Islet precursor cell (in vitro differentiated cells): ENCODE measurements at regions not wholly inside any gene's neighbourhood (a gene's known extent, or its start where the extent isn't known, plus 50 kb on each side); places are given as distances from the start of the nearest gene placed in this dataset.

ENCODE experiments used
- DNase-seq: peaks from one replicate; pipeline ENCODE4 v3.0.0-alpha.2; 2018

DNA sequence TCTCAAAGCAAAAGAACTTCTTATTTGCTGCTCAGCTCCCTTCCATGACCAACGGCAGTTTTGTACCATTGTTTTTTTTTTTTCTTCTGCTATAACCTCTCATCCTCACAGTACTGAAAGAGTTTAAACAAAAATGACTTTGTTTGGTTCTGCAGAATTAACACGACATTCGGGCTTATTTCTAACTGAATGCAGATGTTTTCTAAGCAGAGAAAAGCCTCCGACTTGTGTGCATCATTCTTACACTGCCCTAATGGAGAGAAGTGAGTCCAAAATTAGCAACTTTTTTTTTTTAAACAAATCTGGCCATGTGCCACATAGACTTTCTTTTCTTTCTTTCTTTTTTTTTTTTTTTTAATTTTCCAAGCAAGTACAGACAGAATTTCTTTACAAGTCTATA, 382.7 kb downstream of the HDGFL1 start:
- DNase-seq, result no peak

DNA sequence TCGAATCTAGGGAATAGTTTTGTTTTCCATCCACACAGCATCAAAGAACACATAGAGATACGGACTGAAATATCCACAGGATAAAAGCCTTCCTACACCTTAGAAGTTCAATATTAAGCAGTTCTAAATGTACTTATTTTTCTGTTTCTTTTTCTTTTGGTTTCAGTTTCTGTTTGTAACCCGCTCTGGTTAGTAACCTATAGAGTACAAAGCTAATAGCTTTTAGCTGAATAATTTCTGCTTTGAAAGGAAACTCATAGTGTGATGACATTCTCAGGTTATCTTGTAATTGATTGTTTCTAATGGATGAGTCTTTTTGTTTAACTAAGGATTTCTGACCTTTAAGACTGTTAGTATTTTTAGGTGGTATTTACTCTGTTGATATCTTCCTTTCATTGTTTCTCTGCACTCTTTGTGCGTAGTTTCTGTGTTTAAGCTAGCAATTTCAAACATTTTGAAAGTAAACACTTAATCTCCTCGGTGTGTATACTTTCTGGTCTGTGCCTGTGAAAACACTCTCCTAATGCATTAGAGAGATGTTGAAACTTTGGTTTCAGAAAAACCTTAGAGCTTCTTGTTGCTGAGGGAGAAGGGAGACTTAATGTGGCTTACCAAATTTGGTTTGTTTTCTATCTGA, 385.5 kb downstream of the HDGFL1 start:
- no peak for DNase-seq

DNA sequence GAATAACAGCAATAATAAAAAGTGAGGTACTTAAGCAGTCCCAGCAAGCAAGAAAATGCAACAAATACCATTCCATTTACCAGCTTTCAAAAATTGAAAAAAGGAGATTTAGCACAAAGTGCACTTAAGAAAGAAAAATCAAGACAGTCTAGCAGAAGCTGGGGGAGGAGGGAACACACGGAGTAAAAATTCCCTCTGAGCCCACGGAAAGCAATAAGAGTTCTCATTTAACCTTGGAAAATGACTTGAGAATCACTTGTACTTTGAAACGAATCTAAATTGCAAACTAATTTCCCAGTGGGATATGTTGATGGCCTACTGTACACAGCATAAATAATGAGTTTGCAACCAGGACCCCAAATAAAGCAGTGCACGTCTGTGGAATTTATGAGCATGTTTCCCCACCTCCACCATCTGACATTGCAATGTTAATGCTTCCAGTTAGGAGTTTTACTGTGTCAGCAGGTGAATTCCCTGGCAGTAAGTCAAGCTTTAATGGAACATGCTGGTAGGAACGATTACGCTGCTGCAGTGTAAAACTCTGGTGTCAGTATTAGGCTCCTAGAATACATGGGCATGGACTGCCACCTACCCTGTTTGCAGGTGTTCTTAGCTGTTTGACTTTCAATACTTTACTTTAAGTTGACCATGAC, 386.8 kb downstream of the HDGFL1 start:
- DNase-seq, result no peak

DNA sequence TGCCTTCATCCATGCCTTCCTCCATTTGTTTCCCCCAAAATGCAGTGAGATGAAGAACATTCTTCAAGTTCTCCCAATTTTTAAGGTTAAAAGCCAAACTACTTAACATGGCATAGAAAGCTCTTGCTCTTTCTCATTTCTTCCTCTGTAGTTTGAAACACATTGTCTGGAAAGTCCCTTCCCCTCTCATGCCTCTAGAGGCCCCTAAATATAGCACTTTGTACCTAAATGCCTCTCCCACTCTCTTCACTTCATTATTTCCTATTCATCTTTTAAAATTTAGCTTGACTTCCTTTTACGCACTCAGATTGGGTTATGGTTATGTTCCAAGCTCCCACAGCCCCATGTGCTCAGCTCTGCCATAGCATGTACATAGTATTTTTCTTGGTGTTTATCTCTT, 389.3 kb downstream of the HDGFL1 start:
- DNase-seq, result no peak

DNA sequence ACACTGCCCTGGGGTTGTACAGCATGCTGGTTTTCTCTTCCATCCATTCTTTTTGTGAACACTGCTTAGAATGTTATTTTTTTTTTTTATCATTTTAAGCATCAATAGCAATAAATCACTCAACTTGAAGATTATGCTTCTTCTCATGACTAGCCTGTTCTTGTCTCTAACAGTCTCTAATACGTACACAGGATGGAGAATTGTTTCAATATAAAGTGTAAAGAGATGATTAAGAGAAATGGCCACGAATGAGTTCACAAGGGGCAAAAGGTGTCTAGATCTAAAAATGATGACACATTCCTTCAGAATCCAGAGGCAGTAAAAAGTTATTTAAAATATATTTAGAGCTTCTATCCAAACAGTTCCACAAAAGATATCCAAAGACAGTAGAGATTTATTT, 390.2 kb downstream of the HDGFL1 start:
- no peak for DNase-seq

DNA sequence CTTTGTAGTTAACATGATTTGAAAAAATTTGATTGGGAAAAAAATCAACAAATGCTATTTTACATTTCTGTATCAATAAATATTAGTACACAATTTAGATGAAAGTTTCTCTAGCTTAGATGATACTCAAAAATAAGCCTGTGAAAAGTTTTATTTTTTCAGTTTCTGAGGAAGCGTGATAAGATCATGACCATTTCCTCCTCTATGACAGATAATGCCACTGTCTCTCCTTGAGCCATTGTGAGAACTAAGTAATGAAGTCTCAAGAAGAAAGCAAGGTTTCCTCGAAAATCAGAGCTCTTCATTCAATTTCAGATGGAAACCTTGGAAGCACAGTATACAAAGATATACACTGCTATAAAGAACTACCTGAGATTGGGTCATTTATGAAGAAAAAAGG, 395.0 kb downstream of the HDGFL1 start:
- no peak for DNase-seq

DNA sequence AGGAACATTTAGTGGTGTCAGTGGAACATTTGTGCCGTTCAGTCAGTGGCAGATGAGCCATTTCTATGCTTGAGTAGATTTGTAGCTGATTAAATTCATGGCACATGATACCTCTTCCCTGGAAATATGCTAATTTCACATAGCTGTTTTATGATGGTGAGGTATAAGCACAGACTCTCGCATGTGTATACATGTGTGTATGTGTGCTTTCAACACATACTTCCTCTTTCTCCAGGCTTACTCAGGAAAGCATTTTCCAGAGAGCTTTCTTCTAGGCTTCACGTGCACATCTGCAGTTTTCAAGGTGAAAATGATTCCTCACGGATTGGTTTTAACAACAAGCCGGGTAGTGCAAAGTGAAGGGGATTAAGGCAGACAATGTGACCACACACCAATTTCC, 396.5 kb downstream of the HDGFL1 start:
- DNase-seq, result no peak

DNA sequence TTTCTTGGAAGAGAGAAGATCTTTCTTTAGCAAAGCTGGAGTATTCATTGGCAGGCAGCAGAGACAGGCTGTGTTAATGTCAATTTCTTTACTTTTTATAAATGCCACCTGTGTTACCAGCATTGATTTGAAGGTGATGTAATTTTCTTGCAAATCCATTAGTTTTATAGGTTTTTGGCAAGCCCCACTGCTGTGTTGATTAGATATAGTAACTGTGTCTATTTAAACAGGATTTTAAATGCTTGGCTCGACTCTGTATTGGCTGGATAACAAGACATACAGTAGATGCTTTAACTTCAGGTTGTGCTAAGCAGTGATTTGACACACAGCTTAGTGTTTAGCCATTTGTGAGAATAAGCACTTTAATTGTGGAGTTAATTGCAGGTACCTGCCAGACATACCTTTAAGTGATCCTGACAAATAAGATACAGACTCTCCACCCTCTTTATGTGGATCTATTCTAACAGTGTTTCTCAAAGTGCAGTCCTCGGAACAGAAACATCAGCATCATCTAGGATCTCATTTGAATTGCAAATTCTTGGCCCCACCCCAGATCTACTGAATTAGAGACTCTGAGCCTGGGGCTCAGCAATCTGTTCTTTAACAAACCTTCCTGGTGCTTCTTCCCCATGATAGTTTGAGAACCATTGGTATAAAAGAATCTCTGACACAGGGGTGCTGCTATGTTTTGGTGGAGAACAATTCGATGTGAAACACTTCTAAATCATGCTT, 397.5 kb downstream of the HDGFL1 start:
- no peak for DNase-seq

DNA sequence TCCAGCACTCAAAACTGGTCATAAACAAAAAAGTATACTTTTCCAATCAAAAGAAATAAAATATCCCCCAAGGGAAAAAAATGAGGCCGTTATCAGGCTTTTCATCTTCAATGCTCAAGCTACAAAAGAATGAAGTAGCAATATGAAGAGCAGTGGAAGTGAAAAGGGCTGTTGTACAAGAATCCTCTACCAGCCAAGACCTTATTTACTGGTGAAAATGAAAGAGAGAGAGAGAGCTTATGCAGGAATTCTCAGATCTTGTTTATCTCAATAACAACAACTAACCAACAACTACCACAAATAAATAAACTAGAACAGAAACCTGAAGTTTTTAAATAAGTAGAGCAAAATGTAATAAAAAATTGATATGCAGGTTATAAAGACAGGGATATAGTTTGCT, 400.6 kb downstream of the HDGFL1 start:
- DNase-seq, result no peak

DNA sequence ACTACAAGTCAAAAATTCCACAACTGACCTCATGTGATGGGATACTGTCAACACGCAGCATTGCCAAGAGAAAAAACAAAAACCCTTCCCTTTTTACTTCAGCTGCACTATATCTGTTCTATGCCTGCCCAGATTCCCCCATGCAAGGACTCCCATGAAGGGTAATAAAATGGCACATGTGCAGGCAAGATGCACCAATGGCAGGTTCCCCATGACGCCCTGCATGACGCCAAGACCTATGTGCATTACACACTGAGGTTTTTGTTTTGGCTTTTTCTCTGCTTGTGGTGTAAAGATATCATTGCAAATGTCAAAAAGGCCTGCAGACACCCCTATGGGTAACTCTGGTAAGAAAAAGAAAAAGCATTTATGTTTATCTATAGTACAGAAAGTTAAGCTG, 403.4 kb downstream of the HDGFL1 start:
- DNase-seq, result no peak

DNA sequence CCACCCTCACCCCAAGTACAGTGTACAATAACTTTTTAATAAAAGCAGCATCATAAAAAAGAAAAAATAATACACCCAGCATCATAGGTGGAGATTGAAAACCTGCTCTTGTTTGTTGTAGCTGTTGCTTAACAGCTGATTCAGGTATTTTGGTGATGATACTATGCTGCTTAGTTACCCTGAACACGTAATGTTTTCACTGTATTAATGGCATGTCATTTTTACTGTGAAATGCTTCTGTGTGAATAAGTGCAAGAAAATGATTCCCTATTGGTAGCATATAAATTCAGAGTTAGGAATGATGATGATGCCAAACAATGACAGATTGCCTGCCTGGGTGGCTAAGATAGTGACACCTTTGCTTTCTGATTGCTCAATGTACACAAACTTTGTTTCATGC, 405.7 kb downstream of the HDGFL1 start:
- no peak for DNase-seq

DNA sequence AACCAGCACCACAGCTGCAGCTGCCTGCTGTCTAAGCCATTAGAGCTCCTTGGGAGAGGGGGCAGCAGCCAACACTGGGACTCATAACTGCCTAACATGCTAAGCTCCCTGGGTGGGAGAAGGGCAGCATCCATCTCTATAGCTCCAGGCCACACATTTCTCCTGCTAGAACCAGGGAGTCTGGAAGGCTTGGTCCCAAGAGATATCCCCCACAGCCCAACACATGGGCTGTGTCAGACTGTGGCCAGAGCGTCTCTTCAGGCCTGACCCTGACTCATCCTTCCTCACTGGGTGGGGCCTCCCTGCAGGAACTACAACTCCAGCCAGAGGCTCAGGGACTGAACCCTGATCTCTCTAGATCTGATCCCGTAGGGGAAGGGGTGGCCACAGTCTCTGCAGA, 411.1 kb downstream of the HDGFL1 start:
- peak; percentile 61 for DNase-seq

DNA sequence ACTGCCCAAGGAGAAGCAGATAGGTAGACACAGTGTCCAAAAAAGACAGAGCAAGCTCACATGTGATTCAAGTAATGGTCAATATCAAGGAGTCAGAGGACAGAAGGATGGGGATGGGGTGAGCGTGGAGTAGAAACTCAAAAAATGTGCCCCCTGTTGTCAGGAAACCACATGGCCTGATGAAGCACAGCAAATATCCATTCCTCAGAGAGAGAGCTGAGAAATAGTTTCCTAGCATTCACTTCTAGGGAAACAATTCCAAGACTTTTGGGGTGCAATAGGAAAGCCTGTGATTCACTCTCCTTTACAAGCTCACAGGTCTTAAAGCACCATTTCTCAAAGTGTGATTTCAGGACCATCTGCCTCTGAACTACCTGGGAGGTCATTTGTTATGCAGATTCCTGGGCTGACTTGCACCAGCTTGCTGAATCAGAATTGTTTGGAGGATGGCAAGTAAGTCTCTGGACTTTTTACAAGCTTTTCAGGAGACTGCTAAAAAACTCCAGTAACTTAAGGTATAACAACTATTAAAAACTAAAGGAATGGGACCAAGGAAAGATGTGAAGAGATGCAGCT, 432.8 kb downstream of the HDGFL1 start:
- DNase-seq, result no peak

DNA sequence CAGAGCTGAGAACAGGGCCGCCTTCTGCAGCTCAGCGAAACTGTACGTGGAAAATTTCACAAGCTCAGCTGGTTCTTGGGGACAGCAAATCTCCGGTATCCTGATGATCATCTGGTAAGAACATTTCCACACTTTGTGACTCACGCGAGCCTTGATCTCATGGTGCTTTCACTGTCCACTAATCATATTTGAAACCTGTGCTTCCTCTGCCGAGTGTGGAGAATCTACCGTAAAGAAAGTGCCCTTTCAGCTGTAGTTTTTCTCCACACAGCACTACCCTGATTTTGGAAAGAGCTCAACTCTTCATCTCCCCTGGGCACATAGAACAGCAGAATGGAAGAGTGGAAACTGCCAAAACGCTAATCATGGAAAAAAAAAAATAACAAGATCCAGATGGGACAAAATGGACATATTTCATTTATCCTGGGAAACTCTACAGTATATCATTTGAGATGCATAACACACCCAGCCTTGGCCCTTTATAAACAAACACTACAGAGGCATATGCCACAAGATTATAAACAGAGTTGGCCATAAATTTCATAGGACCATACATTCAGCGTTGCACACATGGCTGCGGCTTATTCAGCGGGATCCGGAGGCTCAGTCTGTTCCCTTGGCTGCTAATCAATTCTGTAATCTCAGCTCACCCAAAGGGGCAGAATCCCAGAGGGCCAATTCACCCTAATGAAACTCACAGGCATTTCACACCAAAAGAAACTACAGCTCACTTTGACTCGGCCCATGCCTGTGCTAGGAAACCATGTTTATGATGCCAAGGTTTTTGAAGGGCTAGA, 434.5 kb downstream of the HDGFL1 start:
- DNase-seq, result no peak

DNA sequence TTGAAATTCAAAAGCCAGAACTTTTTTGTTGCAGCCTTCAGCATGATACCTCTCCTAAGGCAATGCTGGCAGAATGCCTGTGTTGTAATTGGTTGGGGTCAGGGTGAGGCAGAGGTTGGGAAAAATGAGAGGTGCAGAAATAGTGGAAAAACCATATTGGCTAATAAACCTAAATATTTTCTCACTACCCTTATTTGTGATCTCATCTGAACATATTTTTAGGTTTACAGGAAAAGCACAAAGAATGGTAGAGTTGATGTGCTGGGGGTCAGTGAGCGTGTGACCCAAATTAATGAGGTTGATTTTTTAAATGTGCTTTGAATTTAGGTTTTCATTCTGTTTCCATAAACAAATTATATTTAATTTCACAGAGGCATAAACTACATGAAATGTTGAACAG, 437.3 kb downstream of the HDGFL1 start:
- no peak for DNase-seq

DNA sequence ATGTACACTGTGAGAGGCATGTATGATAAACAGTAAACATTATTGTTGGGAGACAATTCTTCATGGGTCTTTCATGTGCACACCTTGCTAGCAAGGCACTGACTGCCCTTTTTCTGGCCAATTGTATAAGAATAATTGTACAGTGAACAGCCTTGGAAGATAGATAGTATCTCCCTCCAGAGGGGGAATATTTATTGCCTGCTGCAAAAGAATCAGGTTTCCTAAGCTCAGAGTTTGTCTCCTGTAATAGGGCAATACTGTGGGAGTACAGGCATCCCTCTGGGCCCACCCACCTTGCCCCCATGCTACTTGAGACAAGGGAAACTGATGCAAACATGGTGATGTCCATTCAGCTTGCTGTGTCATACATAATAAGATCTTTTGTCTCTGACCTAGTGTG, 442.2 kb downstream of the HDGFL1 start:
- DNase-seq, result no peak

DNA sequence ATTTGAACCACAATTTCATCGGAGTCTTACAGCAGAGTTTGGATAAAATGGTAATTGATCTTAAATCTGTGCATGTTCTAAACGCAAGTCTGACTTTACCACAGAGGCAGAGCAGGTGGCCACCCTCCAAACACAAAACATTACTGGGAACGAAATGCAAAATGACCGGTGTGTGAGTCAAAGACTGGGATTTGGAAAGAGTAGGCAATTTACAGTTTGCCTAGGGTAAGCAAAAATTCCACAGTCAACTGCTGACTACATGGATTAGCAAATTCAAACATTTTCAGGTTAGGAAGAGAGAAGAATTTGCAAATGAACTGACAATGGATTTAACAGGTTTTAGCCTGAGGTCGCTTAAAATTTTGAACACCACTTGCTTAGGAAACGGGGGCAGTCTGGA, 444.4 kb downstream of the HDGFL1 start:
- DNase-seq, result no peak

DNA sequence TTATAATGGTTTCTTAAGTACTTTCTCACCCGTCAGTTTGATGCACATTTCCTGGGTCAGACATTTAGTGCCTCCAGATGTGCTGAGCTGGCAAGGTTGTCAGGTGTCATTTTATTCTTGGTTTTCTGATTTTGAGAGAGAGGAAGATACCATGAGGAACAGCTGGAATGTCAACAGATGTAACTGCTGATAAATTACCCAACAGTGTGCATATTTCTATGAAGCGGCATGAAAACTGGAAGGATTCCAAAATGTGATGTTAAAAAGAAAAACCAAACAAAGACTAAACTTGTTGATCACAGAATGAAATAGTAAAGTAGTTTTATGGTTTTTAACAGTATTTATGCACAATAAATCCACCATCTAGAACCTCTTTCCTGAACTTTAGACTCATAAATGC, 447.3 kb downstream of the HDGFL1 start:
- no peak for DNase-seq

DNA sequence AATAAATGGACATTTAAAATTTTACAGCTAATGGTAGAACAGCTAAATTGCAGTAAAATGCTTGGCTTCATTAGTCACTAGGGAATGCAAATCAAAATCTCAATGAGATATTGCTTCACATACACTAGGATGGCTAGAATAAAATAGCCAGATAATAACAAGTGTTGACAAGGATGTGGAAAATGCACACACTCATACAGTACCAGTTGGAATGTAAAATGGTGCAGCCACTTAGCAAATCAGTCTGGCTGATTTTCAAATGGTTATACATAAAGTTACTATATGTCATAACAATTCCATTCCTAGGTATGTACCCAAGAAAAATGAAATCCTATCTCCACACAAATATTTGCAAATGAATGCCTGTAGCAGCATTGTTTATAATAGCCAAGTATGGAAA, 452.1 kb downstream of the HDGFL1 start:
- DNase-seq, result no peak

DNA sequence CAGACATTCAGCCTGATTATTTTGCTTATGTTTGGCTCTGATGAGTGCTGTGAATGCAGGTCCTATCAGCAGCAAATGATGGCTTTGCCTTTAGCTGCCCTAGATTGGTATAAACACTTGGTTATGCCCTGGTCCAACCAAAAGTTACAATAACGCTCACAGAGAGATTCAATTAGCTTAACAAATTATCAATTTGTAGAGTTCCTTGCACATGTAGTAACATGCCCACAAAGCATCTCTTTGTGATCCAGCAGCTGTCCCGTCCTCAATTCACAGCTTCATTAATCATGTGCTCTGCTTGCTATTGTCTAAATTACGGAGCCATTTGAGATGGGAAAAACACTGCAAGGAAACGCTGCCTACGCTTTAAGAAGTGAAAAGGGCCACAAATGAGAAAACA, 457.9 kb downstream of the HDGFL1 start:
- DNase-seq, result no peak

DNA sequence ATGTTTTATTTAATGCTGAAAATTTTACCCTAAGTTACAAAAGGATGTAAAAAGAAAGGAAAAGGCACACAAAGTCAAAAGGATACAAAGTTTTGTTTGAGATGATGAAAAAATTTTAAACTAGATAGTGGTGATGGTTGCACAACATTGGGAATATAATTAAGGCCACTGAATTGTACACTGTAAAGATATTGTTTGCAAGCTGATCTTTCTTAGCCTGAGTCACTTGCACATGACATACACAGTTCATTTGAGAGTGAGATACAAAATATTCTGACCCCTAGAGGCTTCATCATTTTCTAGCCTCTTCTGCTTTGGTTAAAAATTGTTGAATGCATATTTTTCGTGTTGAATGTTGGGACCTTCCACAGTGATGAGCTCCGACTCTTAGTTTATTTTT, 462.6 kb downstream of the HDGFL1 start:
- DNase-seq, result no peak

DNA sequence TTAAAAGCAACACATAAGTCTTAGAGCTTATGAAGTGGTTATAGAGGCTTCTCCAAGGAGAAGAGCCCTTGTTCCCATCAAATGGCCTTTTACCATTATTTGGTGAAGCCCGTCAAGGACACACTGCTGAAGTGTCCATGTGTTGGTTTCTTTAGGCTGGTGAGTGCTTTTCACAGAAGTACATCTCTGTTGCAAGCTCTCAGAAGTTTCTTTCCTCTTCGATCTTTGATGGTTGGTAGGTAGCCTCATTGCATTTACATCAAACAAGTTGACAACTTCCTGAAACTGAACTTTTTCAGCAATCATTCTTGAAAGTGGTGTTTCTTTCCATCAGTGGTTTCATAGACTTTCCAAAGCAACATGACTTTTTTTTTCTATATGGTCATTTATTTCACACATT, 465.6 kb downstream of the HDGFL1 start:
- DNase-seq, result no peak

DNA sequence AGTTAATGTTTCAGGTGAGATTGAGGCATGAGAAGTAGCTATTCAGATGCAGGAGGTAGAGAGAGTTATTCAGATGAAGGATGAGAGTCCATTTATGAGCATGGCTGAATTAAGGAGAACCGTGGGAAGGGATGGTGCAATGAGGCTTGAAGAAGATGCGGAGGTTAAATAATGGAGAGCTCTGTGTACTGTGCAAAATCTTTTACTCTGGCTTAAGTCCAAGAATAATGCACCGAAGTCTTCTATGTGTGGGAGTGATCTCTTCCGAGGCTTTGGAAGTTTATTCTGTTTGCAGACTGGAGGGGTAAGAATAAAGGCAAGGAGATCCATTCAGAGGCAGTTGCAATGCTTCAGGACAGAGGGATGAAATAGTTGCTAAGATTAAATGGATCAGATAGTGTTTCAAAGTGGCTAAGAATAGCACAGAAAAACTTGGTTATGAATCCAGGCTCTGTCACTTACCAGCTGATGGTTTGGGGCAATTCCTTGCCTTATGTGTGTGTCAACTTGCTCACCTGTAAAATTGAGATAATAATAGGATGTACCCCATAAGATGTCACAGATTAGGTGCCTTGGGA, 467.1 kb downstream of the HDGFL1 start:
- DNase-seq, result no peak
